ENCODE measurements at regions not wholly inside any gene's neighbourhood (a gene's known extent, or its start where the extent isn't known, plus 50 kb on each side); places are given as distances from the start of the nearest gene placed in this dataset.

DNA sequence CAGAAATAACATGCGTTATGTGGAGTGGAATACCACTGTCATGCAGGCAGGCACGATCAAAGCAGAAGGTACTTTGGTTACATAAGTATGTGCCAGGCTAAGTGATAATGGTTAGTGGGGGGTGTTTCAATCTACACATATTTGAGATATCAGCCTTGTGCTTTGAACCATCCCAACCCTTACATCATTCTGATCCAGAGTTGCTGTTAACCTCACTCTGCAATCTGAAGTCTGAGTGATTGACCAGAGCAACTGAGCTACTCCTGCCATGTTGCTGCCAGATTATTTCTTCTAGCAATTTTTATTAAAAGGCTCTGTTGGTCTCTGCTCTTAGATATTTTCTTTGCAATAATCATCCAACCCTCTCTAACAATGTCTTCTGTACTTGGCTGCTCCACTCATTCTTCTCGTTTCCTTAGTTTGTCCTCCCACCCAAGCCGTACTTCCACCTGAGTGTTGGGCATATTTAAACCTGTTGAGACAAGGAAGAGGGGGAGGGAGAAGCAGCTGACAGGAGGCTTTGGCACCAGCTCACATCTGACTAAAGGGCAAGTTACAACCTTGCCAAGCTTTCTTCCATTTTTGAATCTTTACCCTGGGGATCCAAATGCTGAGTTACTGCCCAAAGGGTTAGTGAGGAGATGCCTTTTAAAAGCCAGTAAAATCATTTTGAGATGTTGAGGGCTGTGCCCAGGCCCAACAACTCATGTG is 114.1 kb upstream of the SESN3 start:
- no peak for DNase-seq

DNA sequence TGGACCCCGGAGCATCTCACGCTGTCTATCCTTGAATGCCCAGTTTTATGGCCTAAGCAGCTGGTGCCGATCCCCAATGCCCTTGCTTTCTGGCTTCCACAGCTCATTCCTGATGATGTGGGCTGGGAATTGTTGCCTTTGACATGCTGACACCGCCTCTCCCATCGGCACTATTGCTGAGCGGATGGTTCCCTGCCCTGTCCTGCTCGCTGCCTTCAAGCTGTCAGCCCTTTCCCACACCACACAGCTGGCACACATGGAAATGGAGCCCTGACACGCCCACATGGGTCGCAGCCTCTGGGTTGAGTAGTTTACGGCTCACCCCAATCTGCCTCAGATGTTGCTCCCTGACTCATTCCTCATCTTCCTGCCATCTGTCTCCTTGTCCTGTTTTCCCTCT is 110.2 kb upstream of the SESN3 start:
- no peak for DNase-seq

DNA sequence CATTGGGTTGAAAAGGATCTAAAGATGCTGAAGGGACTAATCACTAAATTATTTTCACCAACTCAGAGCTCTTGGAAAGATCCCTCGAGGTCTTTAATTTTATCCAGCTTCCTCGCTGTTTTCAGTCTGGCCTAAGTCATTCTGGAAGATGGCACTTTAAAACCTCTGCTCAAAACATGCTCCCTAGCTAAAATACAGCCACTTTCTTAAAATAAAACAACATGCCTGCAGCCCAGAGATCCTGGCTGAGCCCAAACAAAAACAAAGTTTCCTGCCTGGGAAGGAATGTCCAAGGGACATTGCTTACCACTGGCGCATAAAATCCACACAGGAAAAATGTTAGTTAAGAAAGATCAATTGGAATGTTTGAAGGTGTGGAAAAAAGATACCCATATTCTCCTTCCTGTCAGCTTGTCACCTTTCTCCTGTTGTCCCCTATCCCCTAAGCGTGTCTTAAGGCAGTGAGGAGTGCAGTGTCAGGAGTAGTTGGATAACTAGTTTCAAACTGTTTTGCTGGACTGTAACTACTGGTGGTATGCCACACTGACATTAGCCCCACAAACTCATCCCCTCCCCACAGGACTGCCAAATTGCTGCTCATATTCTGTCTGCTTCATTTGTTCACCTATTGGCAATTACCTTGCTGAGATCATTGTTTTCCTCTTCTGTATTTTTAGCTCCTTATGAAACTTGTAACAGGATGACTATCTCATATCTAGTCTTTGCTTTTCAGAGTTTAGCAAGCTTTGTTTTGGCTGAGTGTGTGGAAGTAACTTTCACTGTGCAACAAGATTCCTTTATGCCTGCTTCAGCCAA is 108.3 kb upstream of the SESN3 start:
- DNase-seq: peak; percentile 61

GRCh38 chr11:95338430-95338991 is 107.5 kb upstream of the SESN3 start:
- peak; percentile 79 for DNase-seq

DNA sequence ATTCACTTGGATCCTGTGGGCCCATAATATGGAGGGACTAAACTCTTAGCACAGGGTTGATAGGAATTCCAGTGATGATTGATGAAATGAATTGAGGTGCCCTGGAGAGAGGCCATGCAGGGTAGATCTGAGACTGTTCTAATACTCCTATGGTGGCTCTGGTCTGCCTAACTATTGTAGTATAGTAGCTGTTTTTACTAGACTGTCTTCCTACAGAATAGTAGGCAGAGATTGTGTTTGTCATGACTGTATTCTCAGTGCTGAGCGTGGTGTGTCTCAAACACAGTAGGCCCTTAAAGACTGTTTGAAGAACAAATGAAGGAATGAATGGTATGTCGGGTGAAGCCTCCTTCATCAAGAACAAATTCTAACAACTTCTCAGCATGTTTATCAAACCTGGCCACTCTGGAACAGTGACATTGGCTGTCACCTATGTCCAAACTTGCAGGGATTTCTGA is 107.0 kb upstream of the SESN3 start:
- DNase-seq: no peak

- peak; percentile 60 for DNase-seq
Measured at GRCh38 chr11:95337175-95337957, 106.4 kb upstream of the SESN3 start.

- peak; percentile 19 for DNase-seq
Measured at GRCh38 chr11:95335989-95336388, 105.0 kb upstream of the SESN3 start.

DNA sequence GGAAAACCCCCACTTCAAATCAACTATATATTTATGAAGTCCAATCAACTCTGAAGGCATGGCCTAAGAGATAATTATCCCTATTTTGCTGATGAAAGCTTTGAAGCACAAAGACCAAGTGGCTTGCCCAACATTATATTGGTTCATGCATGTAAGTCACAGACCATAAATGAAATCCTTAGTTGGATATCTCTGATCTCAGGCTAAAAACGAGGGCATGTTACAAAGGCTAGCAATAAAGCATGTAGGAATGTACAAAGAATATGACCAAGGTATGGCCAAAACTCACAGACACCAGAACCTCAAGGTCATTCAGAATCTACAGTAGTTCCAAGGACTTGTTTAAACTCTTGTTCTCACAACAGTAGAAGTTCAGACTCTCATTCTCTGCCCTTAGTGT is 100.2 kb upstream of the SESN3 start:
- no peak for DNase-seq

- no peak for DNase-seq
Measured at GRCh38 chr11:95330302-95330701, 99.3 kb upstream of the SESN3 start.

- no peak for DNase-seq
Measured at GRCh38 chr11:95327273-95327948, 96.4 kb upstream of the SESN3 start.

- DNase-seq: no peak
Measured at GRCh38 chr11:95325777-95326258, 94.8 kb upstream of the SESN3 start.

GRCh38 chr11:95324826-95325225 is 93.8 kb upstream of the SESN3 start:
- no peak for DNase-seq

- DNase-seq: peak; percentile 90
Measured at GRCh38 chr11:95322539-95322938, 91.5 kb upstream of the SESN3 start.

GRCh38 chr11:95318498-95318897 is 87.5 kb upstream of the SESN3 start:
- DNase-seq: no peak

GRCh38 chr11:95308512-95309035 is 77.6 kb upstream of the SESN3 start:
- DNase-seq: no peak

DNA sequence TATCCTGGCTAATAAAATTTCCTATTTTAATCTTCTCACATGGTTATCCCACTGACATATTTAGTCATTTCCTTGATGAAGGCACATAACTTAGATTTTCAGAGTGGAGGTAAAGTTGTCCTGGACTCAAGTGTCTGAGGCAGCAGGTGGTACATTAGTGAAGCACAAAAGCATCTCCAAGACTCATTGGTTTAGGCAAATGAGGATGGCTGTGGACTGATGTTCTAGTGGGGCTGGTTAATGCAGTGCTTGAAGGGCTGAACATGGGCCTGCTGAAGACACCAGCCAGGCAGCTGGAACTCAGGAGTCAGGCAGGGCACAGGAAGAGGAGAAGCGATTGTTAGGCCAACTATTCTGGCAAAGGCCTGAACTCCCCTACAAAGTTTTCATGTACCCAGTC is 76.3 kb upstream of the SESN3 start:
- DNase-seq: no peak

GRCh38 chr11:95306801-95307200 is 75.8 kb upstream of the SESN3 start:
- DNase-seq: no peak

GRCh38 chr11:95306123-95306522 is 75.1 kb upstream of the SESN3 start:
- no peak for DNase-seq

- no peak for DNase-seq
Measured at GRCh38 chr11:95305705-95306104, 74.7 kb upstream of the SESN3 start.

DNA sequence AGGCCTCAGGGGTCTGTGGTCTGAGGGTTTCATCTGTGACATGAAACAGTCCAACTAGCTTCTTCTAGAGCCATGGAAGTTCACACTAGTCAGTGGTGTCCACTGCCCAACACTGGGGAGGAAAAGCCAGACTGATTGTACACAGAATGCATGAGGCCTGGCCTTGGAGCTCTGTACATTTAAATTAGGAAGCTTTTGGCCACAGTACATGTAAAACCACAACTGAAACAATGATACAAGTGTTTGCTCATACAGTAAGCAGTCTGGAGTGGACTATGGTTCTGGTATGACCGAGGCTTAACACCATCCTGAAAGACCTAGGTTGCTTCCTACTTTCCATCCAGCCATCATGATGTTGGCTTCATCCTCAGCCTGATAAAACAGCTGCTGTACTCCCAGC is 73.8 kb upstream of the SESN3 start:
- no peak for DNase-seq

DNA sequence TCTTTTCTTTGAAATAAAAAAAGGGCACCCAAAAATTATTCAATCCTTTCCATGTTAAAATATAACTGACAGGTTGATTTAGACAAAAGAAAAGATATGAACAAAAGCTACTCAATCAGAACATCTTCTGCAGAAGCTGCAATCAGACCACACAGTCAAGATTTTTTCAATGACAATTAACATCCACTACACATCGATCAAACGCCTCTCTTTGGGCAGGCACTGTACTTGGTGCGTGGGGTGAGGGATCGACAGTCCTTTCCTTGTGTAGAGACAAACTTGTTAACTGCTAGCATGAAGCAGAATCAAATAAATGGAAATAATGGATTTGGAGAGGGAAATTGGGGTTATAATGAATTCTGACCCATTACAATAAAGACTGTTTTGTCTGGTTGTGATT is 71.2 kb upstream of the SESN3 start:
- DNase-seq: no peak

GRCh38 chr11:95301474-95301873 is 70.5 kb upstream of the SESN3 start:
- no peak for DNase-seq
